Amniotic epithelial cell (primary cell): ENCODE measurements at regions not wholly inside any gene's neighbourhood (a gene's known extent, or its start where the extent isn't known, plus 50 kb on each side); places are given as distances from the start of the nearest gene placed in this dataset.
A peak's percentile ranks its signal among the peaks of the same experiment; 100 is the strongest.

ENCODE experiments used
- DNase-seq: peaks from one replicate; pipeline ENCODE4 v3.0.0-alpha.2; 2010; ENCODE audit warnings: low read depth

- DNase-seq: no peak
Measured at GRCh38 chr16:51474414-51475091, 323.5 kb upstream of the SALL1 start.

- DNase-seq: peak; percentile 65
Measured at GRCh38 chr16:51473091-51473490, 322.0 kb upstream of the SALL1 start.

GRCh38 chr16:51470492-51470891 lies 319.4 kb upstream of the SALL1 start:
- no peak for DNase-seq

- peak; percentile 58 for DNase-seq
Measured at GRCh38 chr16:51464996-51465395, 313.9 kb upstream of the SALL1 start.

- no peak for DNase-seq
Measured at GRCh38 chr16:51461255-51461654, 310.2 kb upstream of the SALL1 start.

GRCh38 chr16:51458356-51459140 lies 307.5 kb upstream of the SALL1 start:
- DNase-seq: no peak

- no peak for DNase-seq
Measured at GRCh38 chr16:51457775-51458174, 306.7 kb upstream of the SALL1 start.

GRCh38 chr16:51455398-51455797 lies 304.3 kb upstream of the SALL1 start:
- DNase-seq: no peak

GRCh38 chr16:51453251-51453650 lies 302.2 kb upstream of the SALL1 start:
- no peak for DNase-seq

- no peak for DNase-seq
Measured at GRCh38 chr16:51450909-51451308, 299.8 kb upstream of the SALL1 start.

- DNase-seq: no peak
Measured at GRCh38 chr16:51450376-51450775, 299.3 kb upstream of the SALL1 start.

- DNase-seq: no peak
Measured at GRCh38 chr16:51449441-51449840, 298.4 kb upstream of the SALL1 start.

GRCh38 chr16:51445250-51445649 lies 294.2 kb upstream of the SALL1 start:
- peak; percentile 64 for DNase-seq

- DNase-seq: no peak
Measured at GRCh38 chr16:51443934-51444333, 292.9 kb upstream of the SALL1 start.

- DNase-seq: no peak
Measured at GRCh38 chr16:51442141-51442870, 291.2 kb upstream of the SALL1 start.

- DNase-seq: no peak
Measured at GRCh38 chr16:51440131-51440889, 289.2 kb upstream of the SALL1 start.

GRCh38 chr16:51439271-51439670 lies 288.2 kb upstream of the SALL1 start:
- no peak for DNase-seq

GRCh38 chr16:51436742-51437141 lies 285.7 kb upstream of the SALL1 start:
- DNase-seq: no peak

- no peak for DNase-seq
Measured at GRCh38 chr16:51434567-51435198, 283.6 kb upstream of the SALL1 start.

- no peak for DNase-seq
Measured at GRCh38 chr16:51433599-51433998, 282.5 kb upstream of the SALL1 start.

- peak; percentile 99 for DNase-seq
Measured at GRCh38 chr16:51431517-51432241, 280.6 kb upstream of the SALL1 start.
